GM12874 (cell line): ENCODE measurements at regions not wholly inside any gene's neighbourhood (a gene's known extent, or its start where the extent isn't known, plus 50 kb on each side); places are given as distances from the start of the nearest gene placed in this dataset.

Source experiments
- CTCF ChIP-seq: IDR thresholded peaks from 2 replicates; pipeline ENCODE4 v1.5.1; 2011; ENCODE audit warnings: low read depth, mild to moderate bottlenecking, control low read depth, low read length, moderate library complexity; ENCODE audit not compliant: insufficient read depth

- TF ChIP-seq CTCF = no peak
Measured at GRCh38 chr2:75406131-75406581, 154.6 kb downstream of the EVA1A start.

- TF ChIP-seq CTCF = no peak
Measured at GRCh38 chr2:75405000-75405399, 155.7 kb downstream of the EVA1A start.

GRCh38 chr2:75403991-75404428, 156.7 kb downstream of the EVA1A start:
- peak; percentile 63; the same call in 1 of the 2 replicates for TF ChIP-seq CTCF

GRCh38 chr2:75396314-75396713, 164.4 kb downstream of the EVA1A start:
- TF ChIP-seq CTCF = no peak

- TF ChIP-seq CTCF = no peak
Measured at GRCh38 chr2:75390169-75390568, 170.6 kb downstream of the EVA1A start.

GRCh38 chr2:75389271-75389670, 171.5 kb downstream of the EVA1A start:
- TF ChIP-seq CTCF = no peak

GRCh38 chr2:75381032-75381431, 179.7 kb downstream of the EVA1A start:
- no peak for TF ChIP-seq CTCF

GRCh38 chr2:75379476-75380210, 180.3 kb upstream of the TACR1 start:
- no peak for TF ChIP-seq CTCF
